ENCODE measurements at regions not wholly inside any gene's neighbourhood (a gene's known extent, or its start where the extent isn't known, plus 50 kb on each side); places are given as distances from the start of the nearest gene placed in this dataset.

GRCh38 chr4:57445686-57446085 is 335.5 kb upstream of the IGFBP7 start:
- ChIA-PET CTCF (no interaction called here), POLR2A (no interaction called here)
- Histone ChIP-seq H3K27me3 (ENCODE audit: control insufficient read depth in 2 of 2, insufficient read depth in 2 of 2, low read length in 2 of 2) (no peaks in the 10 kb centered on the region), H3K36me3 (ENCODE audit: control insufficient read depth in 2 of 3, insufficient read depth in 3 of 3, low read length in 3 of 3) (no peaks in the 10 kb centered on the region), H3K27ac (ENCODE audit: low read depth, low read length) (no peak overlapping the region), H3K4me1 (ENCODE audit: control insufficient read depth in 2 of 2, insufficient read depth in 2 of 2, low read length in 2 of 2) (no peaks in the 10 kb centered on the region), H3K9me3 (ENCODE audit: control insufficient read depth in 2 of 3, low read length in 3 of 3) (no peaks in the 10 kb centered on the region), H3K4me3 (ENCODE audit: low read length) (no peak overlapping the region)
- Mint-ChIP-seq H3K27me3 (peaks cover 0 to 5% (median 0%) of the 10 kb centered on the region in 5 donors), H3K36me3 (no peaks in the 10 kb centered on the region), H3K4me3 (no peak overlapping the region), H3K4me1 (no peaks in the 10 kb centered on the region), H3K27ac (no peak overlapping the region), H3K9me3 (peaks cover 0 to 12% (median 0%) of the 10 kb centered on the region in 11 donors)
- no peak for DNase-seq
- ATAC-seq: no peak
- intact Hi-C loops (cut with micrococcal nuclease): no loop called here

DNA sequence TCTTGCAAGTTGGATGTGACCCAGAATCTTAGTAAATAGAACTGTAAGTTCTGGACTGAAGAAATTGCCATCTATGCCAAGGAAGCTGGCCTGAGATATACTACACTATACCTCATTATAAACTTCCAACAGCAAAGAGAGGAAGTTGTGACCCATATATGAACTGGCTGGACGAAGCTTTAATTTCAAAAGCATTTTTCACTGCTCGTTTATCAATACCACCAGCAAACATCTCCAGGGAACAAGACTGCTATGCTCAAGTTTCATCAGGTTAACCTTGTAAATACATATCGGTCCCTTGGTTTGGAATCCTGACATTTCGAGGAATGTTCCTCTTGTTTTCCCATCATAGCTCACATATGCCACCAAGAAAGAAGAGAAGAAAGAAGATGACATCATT is 334.5 kb upstream of the IGFBP7 start:
- peaks cover 0 to 5% (median 0%) of the 10 kb centered on the region in 5 donors for H3K27me3 Mint-ChIP-seq
- POLR2A ChIA-PET: no interaction called here
- H3K9me3 Mint-ChIP-seq: peaks cover 0 to 15% (median 2%) of the 10 kb centered on the region in 11 donors

GRCh38 chr4:57443787-57444186 is 333.6 kb upstream of the IGFBP7 start:
- Histone ChIP-seq H3K36me3 (ENCODE audit: control insufficient read depth in 2 of 3, insufficient read depth in 3 of 3, low read length in 3 of 3) (no peaks in the 10 kb centered on the region), H3K4me3 (ENCODE audit: low read length) (no peak overlapping the region), H3K27me3 (ENCODE audit: control insufficient read depth in 2 of 2, insufficient read depth in 2 of 2, low read length in 2 of 2) (no peaks in the 10 kb centered on the region), H3K4me1 (ENCODE audit: control insufficient read depth in 2 of 2, insufficient read depth in 2 of 2, low read length in 2 of 2) (no peaks in the 10 kb centered on the region), H3K27ac (ENCODE audit: low read depth, low read length) (no peak overlapping the region), H3K9me3 (ENCODE audit: control insufficient read depth in 2 of 3, low read length in 3 of 3) (no peaks in the 10 kb centered on the region)
- peaks cover 0 to 5% (median 0%) of the 10 kb centered on the region in 5 donors for H3K27me3 Mint-ChIP-seq
- peaks cover 0 to 3% (median 0%) of the 10 kb centered on the region in 5 donors for H3K36me3 Mint-ChIP-seq
- ATAC-seq: no peak
- peaks cover 0 to 14% (median 2%) of the 10 kb centered on the region in 11 donors for H3K9me3 Mint-ChIP-seq
- ChIA-PET POLR2A (no interaction called here), CTCF (no interaction called here)
- no peaks in the 10 kb centered on the region for H3K4me1 Mint-ChIP-seq
- intact Hi-C loops (cut with micrococcal nuclease): no loop called here
- DNase-seq: no peak
- no peak overlapping the region for H3K27ac Mint-ChIP-seq
- no peak overlapping the region for H3K4me3 Mint-ChIP-seq

More for the DNA sequence above, 334.5 kb upstream of the IGFBP7 start:
- Mint-ChIP-seq H3K36me3 (peaks cover 0 to 3% (median 0%) of the 10 kb centered on the region in 5 donors), H3K27ac (no peak overlapping the region), H3K4me1 (no peaks in the 10 kb centered on the region), H3K4me3 (no peak overlapping the region)
- Histone ChIP-seq H3K4me1 (ENCODE audit: control insufficient read depth in 2 of 2, insufficient read depth in 2 of 2, low read length in 2 of 2) (no peaks in the 10 kb centered on the region), H3K27me3 (ENCODE audit: control insufficient read depth in 2 of 2, insufficient read depth in 2 of 2, low read length in 2 of 2) (no peaks in the 10 kb centered on the region), H3K4me3 (ENCODE audit: low read length) (no peak overlapping the region), H3K36me3 (ENCODE audit: control insufficient read depth in 2 of 3, insufficient read depth in 3 of 3, low read length in 3 of 3) (no peaks in the 10 kb centered on the region), H3K27ac (ENCODE audit: low read depth, low read length) (no peak overlapping the region), H3K9me3 (ENCODE audit: control insufficient read depth in 2 of 3, low read length in 3 of 3) (no peaks in the 10 kb centered on the region)
- intact Hi-C loops (cut with micrococcal nuclease): no loop called here
- CTCF ChIA-PET: no interaction called here
- ATAC-seq (no peak), DNase-seq (no peak)

GRCh38 chr4:57443308-57443707 is 333.1 kb upstream of the IGFBP7 start:
- Histone ChIP-seq H3K4me3 (ENCODE audit: low read length) (no peak overlapping the region), H3K4me1 (ENCODE audit: control insufficient read depth in 2 of 2, insufficient read depth in 2 of 2, low read length in 2 of 2) (no peaks in the 10 kb centered on the region), H3K36me3 (ENCODE audit: control insufficient read depth in 2 of 3, insufficient read depth in 3 of 3, low read length in 3 of 3) (no peaks in the 10 kb centered on the region), H3K9me3 (ENCODE audit: control insufficient read depth in 2 of 3, low read length in 3 of 3) (no peaks in the 10 kb centered on the region), H3K27me3 (ENCODE audit: control insufficient read depth in 2 of 2, insufficient read depth in 2 of 2, low read length in 2 of 2) (no peaks in the 10 kb centered on the region), H3K27ac (ENCODE audit: low read depth, low read length) (no peak overlapping the region)
- H3K27me3 Mint-ChIP-seq: peaks cover 0 to 5% (median 0%) of the 10 kb centered on the region in 5 donors
- DNase-seq (no peak), ATAC-seq (no peak)
- peaks cover 0 to 11% (median 2%) of the 10 kb centered on the region in 11 donors for H3K9me3 Mint-ChIP-seq
- intact Hi-C loops (cut with micrococcal nuclease): no loop called here
- POLR2A ChIA-PET: no interaction called here
- no peak overlapping the region for H3K27ac Mint-ChIP-seq
- H3K36me3 Mint-ChIP-seq: peaks cover 0 to 3% (median 0%) of the 10 kb centered on the region in 5 donors
- H3K4me1 Mint-ChIP-seq: no peaks in the 10 kb centered on the region
- H3K4me3 Mint-ChIP-seq: no peak overlapping the region
- CTCF ChIA-PET: no interaction called here

GRCh38 chr4:57442831-57443291 is 332.7 kb upstream of the IGFBP7 start:
- H3K36me3 Mint-ChIP-seq: peaks cover 0 to 3% (median 0%) of the 10 kb centered on the region in 5 donors
- no peak overlapping the region for H3K4me3 Mint-ChIP-seq
- H3K27ac Mint-ChIP-seq: no peak overlapping the region
- H3K9me3 ChIP-seq (ENCODE audit: control insufficient read depth in 2 of 3, low read length in 3 of 3): no peaks in the 10 kb centered on the region
- no peak overlapping the region for H3K27ac ChIP-seq (ENCODE audit: low read depth, low read length)
- ATAC-seq (no peak), DNase-seq (no peak)
- no peaks in the 10 kb centered on the region for H3K36me3 ChIP-seq (ENCODE audit: control insufficient read depth in 2 of 3, insufficient read depth in 3 of 3, low read length in 3 of 3)
- intact Hi-C loops (cut with micrococcal nuclease): no loop called here
- no peaks in the 10 kb centered on the region for H3K4me1 ChIP-seq (ENCODE audit: control insufficient read depth in 2 of 2, insufficient read depth in 2 of 2, low read length in 2 of 2)
- H3K4me1 Mint-ChIP-seq: no peaks in the 10 kb centered on the region
- peaks cover 0 to 11% (median 2%) of the 10 kb centered on the region in 11 donors for H3K9me3 Mint-ChIP-seq
- ChIA-PET POLR2A (no interaction called here), CTCF (no interaction called here)
- H3K27me3 Mint-ChIP-seq: peaks cover 0 to 5% (median 0%) of the 10 kb centered on the region in 5 donors
- H3K27me3 ChIP-seq (ENCODE audit: control insufficient read depth in 2 of 2, insufficient read depth in 2 of 2, low read length in 2 of 2): no peaks in the 10 kb centered on the region
- H3K4me3 ChIP-seq (ENCODE audit: low read length): no peak overlapping the region

GRCh38 chr4:57442241-57442640 is 332.1 kb upstream of the IGFBP7 start:
- ChIA-PET POLR2A (no interaction called here), CTCF (no interaction called here)
- DNase-seq (no peak), ATAC-seq (no peak)
- Mint-ChIP-seq H3K4me3 (no peak overlapping the region), H3K4me1 (no peaks in the 10 kb centered on the region), H3K27me3 (peaks cover 0 to 5% (median 0%) of the 10 kb centered on the region in 5 donors), H3K36me3 (peaks cover 0 to 3% (median 0%) of the 10 kb centered on the region in 5 donors), H3K27ac (no peak overlapping the region), H3K9me3 (peaks cover 0 to 8% (median 0%) of the 10 kb centered on the region in 11 donors)
- no peak overlapping the region for H3K27ac ChIP-seq (ENCODE audit: low read depth, low read length)
- H3K4me3 ChIP-seq (ENCODE audit: low read length): no peak overlapping the region
- H3K9me3 ChIP-seq (ENCODE audit: control insufficient read depth in 2 of 3, low read length in 3 of 3): no peaks in the 10 kb centered on the region
- H3K36me3 ChIP-seq (ENCODE audit: control insufficient read depth in 2 of 3, insufficient read depth in 3 of 3, low read length in 3 of 3): no peaks in the 10 kb centered on the region
- no peaks in the 10 kb centered on the region for H3K4me1 ChIP-seq (ENCODE audit: control insufficient read depth in 2 of 2, insufficient read depth in 2 of 2, low read length in 2 of 2)
- H3K27me3 ChIP-seq (ENCODE audit: control insufficient read depth in 2 of 2, insufficient read depth in 2 of 2, low read length in 2 of 2): no peaks in the 10 kb centered on the region
- intact Hi-C loops (cut with micrococcal nuclease): no loop called here

DNA sequence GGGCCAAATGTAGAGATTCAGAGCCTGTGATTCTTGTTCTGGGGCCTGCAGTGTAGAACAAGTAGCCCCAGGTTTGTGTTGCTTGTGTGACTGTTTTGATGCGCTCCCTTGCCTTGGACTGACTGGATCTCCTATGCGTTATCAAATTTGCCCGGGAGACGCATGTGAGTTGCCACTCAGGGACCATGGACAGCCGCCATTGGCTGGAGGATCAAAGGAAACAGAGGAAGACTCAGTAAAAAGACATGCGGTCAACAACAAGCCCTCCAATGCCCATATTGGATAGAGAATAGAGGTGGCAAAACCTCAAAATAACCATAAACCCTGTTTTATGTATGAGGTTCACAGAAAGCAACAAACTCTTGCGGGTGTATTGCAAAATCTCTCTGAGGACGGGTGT is 327.5 kb upstream of the IGFBP7 start:
- no peaks in the 10 kb centered on the region for H3K4me1 Mint-ChIP-seq
- Histone ChIP-seq H3K4me1 (ENCODE audit: control insufficient read depth in 2 of 2, insufficient read depth in 2 of 2, low read length in 2 of 2) (no peaks in the 10 kb centered on the region), H3K4me3 (ENCODE audit: low read length) (no peak overlapping the region), H3K9me3 (ENCODE audit: control insufficient read depth in 2 of 3, low read length in 3 of 3) (no peaks in the 10 kb centered on the region), H3K27ac (ENCODE audit: low read depth, low read length) (no peak overlapping the region), H3K27me3 (ENCODE audit: control insufficient read depth in 2 of 2, insufficient read depth in 2 of 2, low read length in 2 of 2) (no peaks in the 10 kb centered on the region), H3K36me3 (ENCODE audit: control insufficient read depth in 2 of 3, insufficient read depth in 3 of 3, low read length in 3 of 3) (no peaks in the 10 kb centered on the region)
- no peak for ATAC-seq
- no peak overlapping the region for H3K27ac Mint-ChIP-seq
- peaks cover 0 to 3% (median 0%) of the 10 kb centered on the region in 5 donors for H3K36me3 Mint-ChIP-seq
- intact Hi-C loops (cut with micrococcal nuclease): no loop called here
- ChIA-PET POLR2A (no interaction called here), CTCF (no interaction called here)
- peaks cover 0 to 9% (median 2%) of the 10 kb centered on the region in 11 donors for H3K9me3 Mint-ChIP-seq
- no peaks in the 10 kb centered on the region for H3K27me3 Mint-ChIP-seq
- no peak overlapping the region for H3K4me3 Mint-ChIP-seq
- DNase-seq: no peak

Measured in naive thymus-derived CD4-positive, alpha-beta T cell (primary cell).